ENCODE measurements at regions not wholly inside any gene's neighbourhood (a gene's known extent, or its start where the extent isn't known, plus 50 kb on each side); places are given as distances from the start of the nearest gene placed in this dataset.
"Not testable (repeated sequence)": the region's sequence is repeated elsewhere in the genome, so short reads cannot be mapped to it uniquely, and the experiment has no call there.

- no peak for DNase-seq
Observed at GRCh38 chrX:140337263-140337662, 167.6 kb downstream of the SOX3 start.

- DNase-seq, result no peak
Observed at GRCh38 chrX:140318296-140318695, 186.6 kb downstream of the SOX3 start.

GRCh38 chrX:140317462-140317861 lies 187.4 kb downstream of the SOX3 start:
- DNase-seq, result no peak

GRCh38 chrX:140298960-140299825 lies 205.7 kb downstream of the SOX3 start:
- DNase-seq, result no peak

GRCh38 chrX:140297273-140297672 lies 207.6 kb downstream of the SOX3 start:
- DNase-seq, result no peak

- DNase-seq, result no peak
Observed at GRCh38 chrX:140292961-140293360, 211.9 kb downstream of the SOX3 start.

- DNase-seq, result no peak
Observed at GRCh38 chrX:140292188-140292587, 212.7 kb downstream of the SOX3 start.

- no peak for DNase-seq
Observed at GRCh38 chrX:140274811-140275525, 229.9 kb downstream of the SOX3 start.

- no peak for DNase-seq
Observed at GRCh38 chrX:140273921-140274320, 230.9 kb downstream of the SOX3 start.

GRCh38 chrX:140250391-140250790 lies 254.5 kb downstream of the SOX3 start:
- no peak for DNase-seq

GRCh38 chrX:140249088-140249487 lies 255.8 kb downstream of the SOX3 start:
- no peak for DNase-seq

- DNase-seq, result no peak
Observed at GRCh38 chrX:140229191-140229590, 263.9 kb upstream of the CXorf66 start.

- not testable (repeated sequence) for DNase-seq
Observed at GRCh38 chrX:140226037-140226436, 260.7 kb upstream of the CXorf66 start.

- DNase-seq, result not testable (repeated sequence)
Observed at GRCh38 chrX:140215894-140216293, 250.6 kb upstream of the CXorf66 start.

- not testable (repeated sequence) for DNase-seq
Observed at GRCh38 chrX:140214518-140214917, 249.2 kb upstream of the CXorf66 start.

GRCh38 chrX:140206657-140207056 lies 241.3 kb upstream of the CXorf66 start:
- DNase-seq, result no peak

GRCh38 chrX:140190441-140191108 lies 225.3 kb upstream of the CXorf66 start:
- DNase-seq, result no peak

- DNase-seq, result no peak
Observed at GRCh38 chrX:140180585-140180984, 215.3 kb upstream of the CXorf66 start.

GRCh38 chrX:140177821-140178220 lies 212.5 kb upstream of the CXorf66 start:
- DNase-seq, result no peak

GRCh38 chrX:140172401-140172800 lies 207.1 kb upstream of the CXorf66 start:
- no peak for DNase-seq

- no peak for DNase-seq
Observed at GRCh38 chrX:140167551-140167950, 202.2 kb upstream of the CXorf66 start.

- DNase-seq, result no peak
Observed at GRCh38 chrX:140165849-140166248, 200.5 kb upstream of the CXorf66 start.

- no peak for DNase-seq
Observed at GRCh38 chrX:140164391-140164790, 199.1 kb upstream of the CXorf66 start.

Data from T-helper 9 cell (primary cell).